A673 (cell line): ENCODE measurements at regions not wholly inside any gene's neighbourhood (a gene's known extent, or its start where the extent isn't known, plus 50 kb on each side); places are given as distances from the start of the nearest gene placed in this dataset.

Experiments used
- BruUV-seq: library from RNA; stranded (reverse); fragments of 400-500 nt; replicated peaks from 2 replicates; lab custom pipeline; 2021; lab: Mats Ljungman, UMichigan
- CTCF ChIA-PET: fragments of 300-600 bp; sonication (Branson Sonifier 250); formaldehyde crosslinking; loops from one replicate; lab custom pipeline; 2022; ENCODE audit warnings: antibody characterized with exemption; lab: Charles Lee
- POLR2A ChIA-PET: fragments of 300-600 bp; sonication (Branson Sonifier 250); formaldehyde crosslinking; loops from one replicate; lab custom pipeline; 2022; ENCODE audit warnings: antibody characterized with exemption; ENCODE audit not compliant: low non-redundant PET; lab: Charles Lee
- DNase-seq: peaks from one replicate; pipeline ENCODE4 v3.0.0-alpha.2; 2015; ENCODE audit warnings: low spot score
- H3K27ac ChIP-seq: fragments of 200-600 bp; sonication (generic); 2 replicates; pipeline ENCODE4 v1.5.1; 2016; ENCODE audit warnings: mixed run types, low read depth, mild to moderate bottlenecking, mixed read lengths, antibody characterized with exemption, low read length; ENCODE audit not compliant: poor library complexity, severe bottlenecking
- H3K27me3 ChIP-seq: fragments of 200-600 bp; sonication (generic); replicated peaks from 2 replicates; pipeline ENCODE4 v1.6.1; 2017; ENCODE audit warnings: mixed run types, low read depth, mild to moderate bottlenecking, mixed read lengths, antibody characterized with exemption, low read length; ENCODE audit not compliant: insufficient read depth, poor library complexity
- H3K36me3 ChIP-seq: fragments of 200-600 bp; sonication (generic); 2 replicates; pipeline ENCODE4 v1.6.1; 2016; ENCODE audit warnings: mixed run types, mild to moderate bottlenecking, mixed read lengths, antibody characterized with exemption, low read length; ENCODE audit not compliant: insufficient read depth, poor library complexity, severe bottlenecking
- H3K4me1 ChIP-seq: fragments of 200-600 bp; sonication (generic); 2 replicates; pipeline ENCODE4 v1.6.1; 2017; ENCODE audit warnings: mixed run types, mild to moderate bottlenecking, mixed read lengths, antibody characterized with exemption, low read length; ENCODE audit not compliant: insufficient read depth, poor library complexity, severe bottlenecking
- H3K4me3 ChIP-seq: fragments of 200-600 bp; sonication (generic); 2 replicates; pipeline ENCODE4 v1.5.1; 2016; ENCODE audit warnings: low read depth, mixed run types, mild to moderate bottlenecking, mixed read lengths, low read length; ENCODE audit not compliant: poor library complexity, severe bottlenecking
- H3K9me3 ChIP-seq: fragments of 200-600 bp; sonication (generic); 2 replicates; pipeline ENCODE4 v1.6.1; 2016; ENCODE audit warnings: mixed run types, low read depth, mild to moderate bottlenecking, mixed read lengths, antibody characterized with exemption, low read length; ENCODE audit not compliant: poor library complexity, severe bottlenecking
- CTCF ChIP-seq: fragments of 300-800, 200-600 bp; sonication (generic); conservative IDR thresholded peaks from 2 replicates; pipeline ENCODE4 v1.5.1; 2017; ENCODE audit warnings: low read depth, mild to moderate bottlenecking, antibody characterized with exemption, low read length, moderate library complexity, mixed read lengths
- EZH2 ChIP-seq: fragments of 200-600 bp; sonication (generic); IDR thresholded peaks from 2 replicates; pipeline ENCODE4 v1.6.1; 2017; ENCODE audit warnings: borderline replicate concordance, low read depth, mild to moderate bottlenecking, mixed read lengths, antibody characterized with exemption, low read length; ENCODE audit not compliant: poor library complexity, severe bottlenecking
- intact Hi-C: fragments of 100-400 bp; cut with micrococcal nuclease; formaldehyde crosslinking; loops from one replicate; pipeline ENCODE4 v1.10.0; 2022; ENCODE audit not compliant: unreplicated experiment

GRCh38 chr5:35438786-35439185, 178.9 kb upstream of the SPEF2 start:
- ChIA-PET POLR2A (no interaction called here), CTCF (no interaction called here)
- Histone ChIP-seq H3K9me3 (no peaks in the 10 kb centered on the region), H3K4me3 (no peak overlapping the region), H3K27me3 (peaks cover 4% of the 10 kb centered on the region), H3K36me3 (no peaks in the 10 kb centered on the region), H3K4me1 (no peaks in the 10 kb centered on the region), H3K27ac (no peak overlapping the region)
- no peak for TF ChIP-seq EZH2
- no peak for TF ChIP-seq CTCF
- intact Hi-C loops = no loop called here
- BruUV-seq = no TSS peak
- no peak for DNase-seq

DNA sequence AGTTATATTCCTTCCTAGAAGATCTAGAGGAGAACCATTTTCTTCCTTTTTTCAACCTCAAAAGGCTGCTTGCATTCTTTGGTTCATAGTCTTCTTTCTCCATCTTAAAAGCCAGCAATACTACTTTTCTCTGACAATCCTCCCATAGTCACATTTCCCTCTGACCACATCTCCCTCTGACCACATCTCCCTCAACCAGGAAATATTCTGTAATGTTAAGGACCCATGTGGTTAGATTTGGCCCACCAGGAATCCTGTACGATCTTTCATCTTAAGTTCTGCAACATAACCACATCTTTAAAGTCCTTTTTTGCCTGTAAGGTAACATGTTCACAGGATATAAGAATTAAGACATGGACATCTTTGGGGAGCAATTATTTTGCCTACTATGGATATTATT, 179.4 kb upstream of the SPEF2 start:
- TF ChIP-seq CTCF = no peak
- TF ChIP-seq EZH2 = no peak
- no peaks in the 10 kb centered on the region for H3K4me1 ChIP-seq
- no peak overlapping the region for H3K27ac ChIP-seq
- no peak overlapping the region for H3K4me3 ChIP-seq
- peaks cover 6% of the 10 kb centered on the region for H3K27me3 ChIP-seq
- BruUV-seq = no TSS peak
- DNase-seq = no peak
- CTCF ChIA-PET = no interaction called here
- POLR2A ChIA-PET = no interaction called here
- no peaks in the 10 kb centered on the region for H3K9me3 ChIP-seq
- no peaks in the 10 kb centered on the region for H3K36me3 ChIP-seq
- intact Hi-C loops = no loop called here

DNA sequence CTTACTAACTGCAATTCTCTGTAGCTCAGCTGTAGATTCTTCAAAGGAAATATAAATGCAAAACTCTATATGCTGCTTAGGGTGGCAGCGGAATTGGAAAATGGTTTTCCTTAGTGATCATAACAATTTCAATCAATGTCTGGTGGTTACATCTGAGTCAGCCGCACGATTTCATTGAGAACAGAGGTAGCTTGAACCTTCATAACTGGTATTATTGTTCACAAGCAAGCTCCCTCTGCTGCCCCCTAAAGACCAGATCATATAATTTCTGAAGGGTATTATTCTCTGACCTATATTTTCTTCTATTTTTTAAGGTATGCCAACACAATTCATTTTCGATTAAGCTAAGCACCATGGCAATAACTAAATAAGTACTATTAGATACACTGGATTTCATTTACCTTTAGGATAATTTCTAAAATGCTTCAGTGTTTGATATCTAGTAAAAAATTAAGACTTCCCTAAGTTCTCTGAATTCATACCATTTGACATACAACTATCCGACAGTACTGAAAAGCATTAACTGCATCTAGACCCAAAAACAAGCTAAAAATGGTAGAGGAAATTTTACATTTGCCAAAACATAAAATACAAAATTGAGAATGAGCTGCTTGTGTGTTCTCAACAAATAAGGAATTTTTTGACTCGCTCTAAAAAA, 181.1 kb upstream of the SPEF2 start:
- H3K27ac ChIP-seq = no peak overlapping the region
- no TSS peak for BruUV-seq

More for the DNA sequence above, 181.1 kb upstream of the SPEF2 start:
- POLR2A ChIA-PET = no interaction called here
- H3K36me3 ChIP-seq = no peaks in the 10 kb centered on the region
- no peak overlapping the region for H3K4me3 ChIP-seq
- CTCF ChIA-PET = interaction anchor here (0.7 kb wide), 1 partner anchor 19 kb away, joined by 3 read pairs; no protein-coding TSS in a partner anchor
- peaks cover 16% of the 10 kb centered on the region for H3K27me3 ChIP-seq
- intact Hi-C loops = no loop called here
- peak; percentile 55 for DNase-seq
- TF ChIP-seq EZH2 (no peak), CTCF (peak; percentile 75)
- H3K9me3 ChIP-seq = no peaks in the 10 kb centered on the region
- H3K4me1 ChIP-seq = no peaks in the 10 kb centered on the region
